Activated T-cell treated with anti-CD3 and anti-CD28 coated beads, Interleukin-2, amount 50 U/mL, for 1 hour (primary cell): ENCODE measurements at regions not wholly inside any gene's neighbourhood (a gene's known extent, or its start where the extent isn't known, plus 50 kb on each side); places are given as distances from the start of the nearest gene placed in this dataset.
"Not testable (repeated sequence)": the region's sequence is repeated elsewhere in the genome, so short reads cannot be mapped to it uniquely, and the experiment has no call there.

Source experiments
- DNase-seq: peaks from one replicate; pipeline ENCODE4 v3.0.0-alpha.2; 2020

GRCh38 chr4:106585915-106586349 lies 217.4 kb upstream of the GIMD1 start:
- DNase-seq: no peak

GRCh38 chr4:106584337-106584989 lies 215.9 kb upstream of the GIMD1 start:
- DNase-seq: no peak

- no peak for DNase-seq
Observed at GRCh38 chr4:106583567-106583966, 215.0 kb upstream of the GIMD1 start.

- DNase-seq: no peak
Observed at GRCh38 chr4:106583108-106583507, 214.5 kb upstream of the GIMD1 start.

GRCh38 chr4:106582103-106582502 lies 213.5 kb upstream of the GIMD1 start:
- no peak for DNase-seq

- no peak for DNase-seq
Observed at GRCh38 chr4:106579236-106579635, 210.7 kb upstream of the GIMD1 start.

GRCh38 chr4:106569146-106570031 lies 200.8 kb upstream of the GIMD1 start:
- no peak for DNase-seq

- DNase-seq: no peak
Observed at GRCh38 chr4:106565727-106566126, 197.1 kb upstream of the GIMD1 start.

- DNase-seq: not testable (repeated sequence)
Observed at GRCh38 chr4:106563637-106564036, 195.1 kb upstream of the GIMD1 start.

- DNase-seq: no peak
Observed at GRCh38 chr4:106551724-106552123, 183.1 kb upstream of the GIMD1 start.

- no peak for DNase-seq
Observed at GRCh38 chr4:106548446-106549044, 180.0 kb upstream of the GIMD1 start.

GRCh38 chr4:106546370-106546769 lies 177.8 kb upstream of the GIMD1 start:
- no peak for DNase-seq

GRCh38 chr4:106542609-106543008 lies 174.0 kb upstream of the GIMD1 start:
- DNase-seq: not testable (repeated sequence)

GRCh38 chr4:106541253-106541652 lies 172.7 kb upstream of the GIMD1 start:
- DNase-seq: no peak

GRCh38 chr4:106530821-106531220 lies 162.2 kb upstream of the GIMD1 start:
- DNase-seq: no peak

GRCh38 chr4:106530024-106530361 lies 161.4 kb upstream of the GIMD1 start:
- no peak for DNase-seq

GRCh38 chr4:106529348-106530023 lies 160.9 kb upstream of the GIMD1 start:
- no peak for DNase-seq

GRCh38 chr4:106527316-106527715 lies 158.7 kb upstream of the GIMD1 start:
- no peak for DNase-seq

GRCh38 chr4:106525425-106525824 lies 156.8 kb upstream of the GIMD1 start:
- DNase-seq: not testable (repeated sequence)

- DNase-seq: not testable (repeated sequence)
Observed at GRCh38 chr4:106524772-106525171, 156.2 kb upstream of the GIMD1 start.

- DNase-seq: no peak
Observed at GRCh38 chr4:106522839-106523238, 154.3 kb upstream of the GIMD1 start.

- no peak for DNase-seq
Observed at GRCh38 chr4:106512706-106513105, 144.1 kb upstream of the GIMD1 start.

- DNase-seq: no peak
Observed at GRCh38 chr4:106507440-106507839, 138.9 kb upstream of the GIMD1 start.
